Lower leg skin (tissue), 3 donors: ENCODE measurements at regions not wholly inside any gene's neighbourhood (a gene's known extent, or its start where the extent isn't known, plus 50 kb on each side); places are given as distances from the start of the nearest gene placed in this dataset.

Experiments used
- POLR2A ChIP-seq, 2 donors: fragments of 450-650 bp; IDR thresholded peaks; one replicate each; pipeline ENCODE4 v1.6.1; 2016 to 2017; ENCODE audit warnings: antibody characterized with exemption in 2 of 2, mild to moderate bottlenecking in 1 of 2, moderate library complexity in 1 of 2
- TF ChIP-seq, protein P1 (sequence below), 3 donors: fragments of 450-650 bp; IDR thresholded peaks; one replicate each; pipeline ENCODE4 v1.5.1; 2016; ENCODE audit warnings: antibody characterized with exemption in 3 of 3, mild to moderate bottlenecking in 3 of 3, moderate library complexity in 2 of 3

DNA sequence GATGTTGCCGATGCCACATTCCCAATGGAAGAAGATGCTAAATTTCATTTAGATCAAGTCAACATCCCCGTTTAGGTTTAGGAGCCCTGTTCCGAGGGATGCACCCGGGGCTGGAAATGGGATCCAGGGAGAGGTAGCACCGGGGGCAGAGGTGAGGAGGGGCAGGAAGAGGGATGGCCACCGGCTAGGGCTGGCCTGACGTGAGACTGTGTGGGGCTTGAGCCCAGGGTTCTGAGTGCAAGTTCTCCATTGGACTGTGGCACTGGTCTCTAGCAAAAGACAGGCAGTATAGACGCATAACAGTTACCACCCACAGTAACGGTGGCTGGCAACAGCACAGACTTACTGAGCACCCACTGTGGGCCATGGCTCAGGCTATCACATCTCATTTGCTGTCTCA, 209.0 kb upstream of the MVB12B start:
- TF ChIP-seq, protein P1, sequence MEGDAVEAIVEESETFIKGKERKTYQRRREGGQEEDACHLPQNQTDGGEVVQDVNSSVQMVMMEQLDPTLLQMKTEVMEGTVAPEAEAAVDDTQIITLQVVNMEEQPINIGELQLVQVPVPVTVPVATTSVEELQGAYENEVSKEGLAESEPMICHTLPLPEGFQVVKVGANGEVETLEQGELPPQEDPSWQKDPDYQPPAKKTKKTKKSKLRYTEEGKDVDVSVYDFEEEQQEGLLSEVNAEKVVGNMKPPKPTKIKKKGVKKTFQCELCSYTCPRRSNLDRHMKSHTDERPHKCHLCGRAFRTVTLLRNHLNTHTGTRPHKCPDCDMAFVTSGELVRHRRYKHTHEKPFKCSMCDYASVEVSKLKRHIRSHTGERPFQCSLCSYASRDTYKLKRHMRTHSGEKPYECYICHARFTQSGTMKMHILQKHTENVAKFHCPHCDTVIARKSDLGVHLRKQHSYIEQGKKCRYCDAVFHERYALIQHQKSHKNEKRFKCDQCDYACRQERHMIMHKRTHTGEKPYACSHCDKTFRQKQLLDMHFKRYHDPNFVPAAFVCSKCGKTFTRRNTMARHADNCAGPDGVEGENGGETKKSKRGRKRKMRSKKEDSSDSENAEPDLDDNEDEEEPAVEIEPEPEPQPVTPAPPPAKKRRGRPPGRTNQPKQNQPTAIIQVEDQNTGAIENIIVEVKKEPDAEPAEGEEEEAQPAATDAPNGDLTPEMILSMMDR (IDR thresholded peaks at IDR 0.05): no peak
- no peak for TF ChIP-seq POLR2A (IDR thresholded peaks at IDR 0.05)
